Activated CD8-positive, alpha-beta memory T cell treated with anti-CD3 and anti-CD28 coated beads for 4 hours (primary cell): ENCODE measurements at regions not wholly inside any gene's neighbourhood (a gene's known extent, or its start where the extent isn't known, plus 50 kb on each side); places are given as distances from the start of the nearest gene placed in this dataset.
A peak's percentile ranks its signal among the peaks of the same experiment; 100 is the strongest.

Source experiments
- DNase-seq, 2 donors: peaks; one replicate each; pipeline ENCODE4 v3.0.0-alpha.2; 2020; ENCODE audit warnings: low read depth in 2 of 2

- DNase-seq, result no peak
These were observed 66.7 kb upstream of the EZH2 start for GRCh38 chr7:148950806-148951205.

- no peak for DNase-seq
These were observed 61.1 kb upstream of the EZH2 start for GRCh38 chr7:148944935-148945934.

- DNase-seq, result peak; percentile 13 to 29
These were observed 57.6 kb upstream of the EZH2 start for GRCh38 chr7:148941598-148942275.

GRCh38 chr7:148940702-148941597, 56.9 kb upstream of the EZH2 start:
- peak; percentile 40 to 51 for DNase-seq

GRCh38 chr7:148939128-148939755, 55.2 kb upstream of the EZH2 start:
- no peak for DNase-seq

- DNase-seq, result no peak
These were observed 51.4 kb upstream of the EZH2 start for GRCh38 chr7:148935451-148935850.
